ENCODE measurements at regions not wholly inside any gene's neighbourhood (a gene's known extent, or its start where the extent isn't known, plus 50 kb on each side); places are given as distances from the start of the nearest gene placed in this dataset.

GRCh38 chr6:158877716-158878115 lies 58.5 kb upstream of the EZR start:
- H3K4me1 ChIP-seq (ENCODE audit: control insufficient read depth in 1 of 2, insufficient read depth in 2 of 2, low read length in 2 of 2): no peaks in the 10 kb centered on the region
- no peak overlapping the region for H3K4me2 ChIP-seq (replicated peaks; ENCODE audit: extremely low read depth, low read length, poor library complexity, severe bottlenecking)
- peaks cover 2 to 19% (median 13%) of the 10 kb centered on the region in 7 donors for H3K9me3 Mint-ChIP-seq
- TF ChIP-seq, protein P1, sequence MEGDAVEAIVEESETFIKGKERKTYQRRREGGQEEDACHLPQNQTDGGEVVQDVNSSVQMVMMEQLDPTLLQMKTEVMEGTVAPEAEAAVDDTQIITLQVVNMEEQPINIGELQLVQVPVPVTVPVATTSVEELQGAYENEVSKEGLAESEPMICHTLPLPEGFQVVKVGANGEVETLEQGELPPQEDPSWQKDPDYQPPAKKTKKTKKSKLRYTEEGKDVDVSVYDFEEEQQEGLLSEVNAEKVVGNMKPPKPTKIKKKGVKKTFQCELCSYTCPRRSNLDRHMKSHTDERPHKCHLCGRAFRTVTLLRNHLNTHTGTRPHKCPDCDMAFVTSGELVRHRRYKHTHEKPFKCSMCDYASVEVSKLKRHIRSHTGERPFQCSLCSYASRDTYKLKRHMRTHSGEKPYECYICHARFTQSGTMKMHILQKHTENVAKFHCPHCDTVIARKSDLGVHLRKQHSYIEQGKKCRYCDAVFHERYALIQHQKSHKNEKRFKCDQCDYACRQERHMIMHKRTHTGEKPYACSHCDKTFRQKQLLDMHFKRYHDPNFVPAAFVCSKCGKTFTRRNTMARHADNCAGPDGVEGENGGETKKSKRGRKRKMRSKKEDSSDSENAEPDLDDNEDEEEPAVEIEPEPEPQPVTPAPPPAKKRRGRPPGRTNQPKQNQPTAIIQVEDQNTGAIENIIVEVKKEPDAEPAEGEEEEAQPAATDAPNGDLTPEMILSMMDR (IDR thresholded peaks at IDR 0.05): no peak
- no peak overlapping the region for H3K4me3 ChIP-seq (replicated peaks in 1 of 3; ENCODE audit: low read depth in 2 of 3, low read length in 3 of 3)
- H4K20me1 ChIP-seq (ENCODE audit: insufficient read depth, low read length): no peaks in the 10 kb centered on the region
- no peak overlapping the region for H2AFZ ChIP-seq (ENCODE audit: insufficient read depth, low read depth, low read length, poor library complexity, severe bottlenecking)
- H3K27ac ChIP-seq (ENCODE audit: low read depth in 1 of 2, low read length in 2 of 2): no peak overlapping the region
- H3K27me3 Mint-ChIP-seq (ENCODE audit: low read depth in 3 of 3): peaks cover 8 to 13% (median 11%) of the 10 kb centered on the region in 3 donors
- no peak overlapping the region for H3K4me3 Mint-ChIP-seq
- no peak overlapping the region for H3K27ac Mint-ChIP-seq
- H3K9ac ChIP-seq (ENCODE audit: insufficient read depth, low read length, poor library complexity, severe bottlenecking): no peak overlapping the region
- H3K4me1 Mint-ChIP-seq: no peaks in the 10 kb centered on the region
- DNase-seq: no peak
- intact Hi-C loops (cut with micrococcal nuclease): loop anchor here in 1 of 2 donors (10.0 kb wide), 1 partner anchor 117 kb away; no protein-coding TSS in a partner anchor
- peaks cover 0 to 5% of the 10 kb centered on the region in 2 donors for H3K9me3 ChIP-seq (replicated peaks in 1 of 2; ENCODE audit: control insufficient read depth in 1 of 2, insufficient read depth in 1 of 2, low read length in 2 of 2)
- no peaks in the 10 kb centered on the region for H3K36me3 ChIP-seq (replicated peaks in 1 of 2; ENCODE audit: control insufficient read depth in 1 of 2, insufficient read depth in 2 of 2, low read length in 2 of 2)
- H3K79me2 ChIP-seq (ENCODE audit: insufficient read depth, low read length): no peaks in the 10 kb centered on the region
- peaks cover 0 to 2% of the 10 kb centered on the region in 2 donors for H3K27me3 ChIP-seq (ENCODE audit: control insufficient read depth in 2 of 2, insufficient read depth in 2 of 2, low read length in 2 of 2)
- WGBS (ENCODE audit: insufficient coverage): no CpG with 5 or more reads among the region's 1 CpG
- H3K36me3 Mint-ChIP-seq: no peaks in the 10 kb centered on the region

DNA sequence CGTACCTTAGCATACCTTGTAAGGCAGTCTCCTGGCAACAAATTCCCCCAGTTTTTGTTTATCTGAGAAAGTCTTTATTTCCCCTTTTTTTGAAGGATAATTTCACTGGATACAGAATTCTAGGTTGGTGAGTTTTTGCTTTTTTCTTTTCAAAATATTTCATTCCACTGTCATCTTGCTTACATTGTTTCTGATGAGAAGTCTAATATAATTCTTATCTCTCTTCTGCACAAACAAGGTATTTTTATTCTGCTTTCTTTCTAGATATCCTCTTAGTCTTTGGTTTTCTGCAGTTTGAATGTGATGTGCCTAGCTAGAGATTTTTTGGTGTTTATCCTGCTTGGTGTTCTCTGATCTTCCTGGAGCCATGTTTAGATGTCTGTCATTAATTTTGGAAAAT lies 57.7 kb upstream of the EZR start:
- intact Hi-C loops (cut with micrococcal nuclease): loop anchor here in 1 of 2 donors (10.0 kb wide), 1 partner anchor 118 kb away; no protein-coding TSS in a partner anchor

More for the DNA sequence above, 57.7 kb upstream of the EZR start:
- no peak overlapping the region for H3K4me3 Mint-ChIP-seq
- H2AFZ ChIP-seq (ENCODE audit: insufficient read depth, low read depth, low read length, poor library complexity, severe bottlenecking): no peak overlapping the region
- WGBS (ENCODE audit: insufficient coverage): no CpG with 5 or more reads among the region's 1 CpG
- no peak for DNase-seq
- no peak overlapping the region for H3K9ac ChIP-seq (ENCODE audit: insufficient read depth, low read length, poor library complexity, severe bottlenecking)
- no peaks in the 10 kb centered on the region for H3K36me3 ChIP-seq (replicated peaks in 1 of 2; ENCODE audit: control insufficient read depth in 1 of 2, insufficient read depth in 2 of 2, low read length in 2 of 2)
- H3K79me2 ChIP-seq (ENCODE audit: insufficient read depth, low read length): no peaks in the 10 kb centered on the region
- no peaks in the 10 kb centered on the region for H3K4me1 ChIP-seq (ENCODE audit: control insufficient read depth in 1 of 2, insufficient read depth in 2 of 2, low read length in 2 of 2)
- TF ChIP-seq, protein P1 (IDR thresholded peaks at IDR 0.05): no peak
- H3K27me3 Mint-ChIP-seq (ENCODE audit: low read depth in 3 of 3): peaks cover 8 to 13% (median 11%) of the 10 kb centered on the region in 3 donors
- peaks cover 0 to 5% of the 10 kb centered on the region in 2 donors for H3K9me3 ChIP-seq (replicated peaks in 1 of 2; ENCODE audit: control insufficient read depth in 1 of 2, insufficient read depth in 1 of 2, low read length in 2 of 2)
- H3K4me2 ChIP-seq (replicated peaks; ENCODE audit: extremely low read depth, low read length, poor library complexity, severe bottlenecking): no peak overlapping the region
- peaks cover 2 to 19% (median 13%) of the 10 kb centered on the region in 7 donors for H3K9me3 Mint-ChIP-seq
- no peaks in the 10 kb centered on the region for H4K20me1 ChIP-seq (ENCODE audit: insufficient read depth, low read length)
- H3K27ac Mint-ChIP-seq: no peak overlapping the region
- H3K27ac ChIP-seq (ENCODE audit: low read depth in 1 of 2, low read length in 2 of 2): no peak overlapping the region
- no peaks in the 10 kb centered on the region for H3K4me1 Mint-ChIP-seq
- no peak overlapping the region for H3K4me3 ChIP-seq (replicated peaks in 1 of 3; ENCODE audit: low read depth in 2 of 3, low read length in 3 of 3)
- H3K36me3 Mint-ChIP-seq: no peaks in the 10 kb centered on the region
- H3K27me3 ChIP-seq (ENCODE audit: control insufficient read depth in 2 of 2, insufficient read depth in 2 of 2, low read length in 2 of 2): peaks cover 0 to 2% of the 10 kb centered on the region in 2 donors

Measured in CD14-positive monocyte (primary cell).